Mesothelial cell of epicardium (in vitro differentiated cells): ENCODE measurements at regions not wholly inside any gene's neighbourhood (a gene's known extent, or its start where the extent isn't known, plus 50 kb on each side); places are given as distances from the start of the nearest gene placed in this dataset.

Experiments used
- DNase-seq, 2 experiments: peaks; one replicate each; pipeline ENCODE4 v3.0.0; 2021; ENCODE audit warnings: low spot score in 2 of 2; ENCODE audit not compliant: unreplicated experiment in 2 of 2
- H3K27ac Mint-ChIP-seq: 2 replicates; pipeline ENCODE4 v1.8.0; 2021; ENCODE audit warnings: mixed read lengths
- H3K27me3 Mint-ChIP-seq: 2 replicates; pipeline ENCODE4 v1.8.0; 2021; ENCODE audit warnings: low read depth, mixed read lengths
- H3K36me3 Mint-ChIP-seq: 2 replicates; pipeline ENCODE4 v1.8.0; 2021; ENCODE audit warnings: mixed read lengths
- H3K4me1 Mint-ChIP-seq: 2 replicates; pipeline ENCODE4 v1.8.0; 2021; ENCODE audit warnings: mixed read lengths
- H3K4me3 Mint-ChIP-seq: 2 replicates; pipeline ENCODE4 v1.8.0; 2021; ENCODE audit warnings: mild to moderate bottlenecking, moderate library complexity, mixed read lengths
- H3K9me3 Mint-ChIP-seq: 2 replicates; pipeline ENCODE4 v1.8.0; 2021; ENCODE audit warnings: mixed read lengths
- TF ChIP-seq, protein P1 (sequence below): fragments of 200-600 bp; sonication (generic); IDR thresholded peaks from one replicate; pipeline ENCODE4 v1.5.0; 2021; ENCODE audit warnings: antibody characterized with exemption; ENCODE audit not compliant: unreplicated experiment

DNA sequence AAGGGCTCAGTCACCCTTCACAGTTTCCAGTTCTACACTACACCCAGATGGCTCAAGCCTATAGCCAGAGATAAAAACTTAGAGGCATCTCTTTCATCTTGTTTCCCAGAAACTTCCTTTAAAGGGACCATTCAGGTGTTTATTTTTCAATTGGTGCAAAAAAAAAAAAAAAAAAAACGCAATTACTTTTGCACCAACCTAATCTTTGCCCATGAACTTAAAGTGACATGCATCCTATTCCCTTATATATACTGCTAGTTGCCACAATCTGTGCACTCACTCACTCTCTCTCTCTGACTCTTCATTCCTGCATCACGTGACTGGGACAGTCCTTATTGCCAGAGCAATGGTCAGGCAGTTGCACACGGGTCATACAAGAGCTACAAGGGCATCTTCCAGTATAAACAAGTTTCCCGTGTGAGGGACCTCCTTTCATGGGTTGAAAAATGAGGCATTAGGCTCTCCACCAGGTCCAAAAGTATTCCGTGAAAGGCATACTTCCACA, 789.4 kb downstream of the EPHA4 start:
- DNase-seq = no peak
- Mint-ChIP-seq H3K27me3 (peaks cover 5% of the 10 kb centered on the region), H3K36me3 (no peaks in the 10 kb centered on the region), H3K9me3 (peaks cover 5% of the 10 kb centered on the region), H3K4me3 (no peak overlapping the region), H3K4me1 (peaks cover 5% of the 10 kb centered on the region), H3K27ac (no peak overlapping the region)
- TF ChIP-seq, protein P1, sequence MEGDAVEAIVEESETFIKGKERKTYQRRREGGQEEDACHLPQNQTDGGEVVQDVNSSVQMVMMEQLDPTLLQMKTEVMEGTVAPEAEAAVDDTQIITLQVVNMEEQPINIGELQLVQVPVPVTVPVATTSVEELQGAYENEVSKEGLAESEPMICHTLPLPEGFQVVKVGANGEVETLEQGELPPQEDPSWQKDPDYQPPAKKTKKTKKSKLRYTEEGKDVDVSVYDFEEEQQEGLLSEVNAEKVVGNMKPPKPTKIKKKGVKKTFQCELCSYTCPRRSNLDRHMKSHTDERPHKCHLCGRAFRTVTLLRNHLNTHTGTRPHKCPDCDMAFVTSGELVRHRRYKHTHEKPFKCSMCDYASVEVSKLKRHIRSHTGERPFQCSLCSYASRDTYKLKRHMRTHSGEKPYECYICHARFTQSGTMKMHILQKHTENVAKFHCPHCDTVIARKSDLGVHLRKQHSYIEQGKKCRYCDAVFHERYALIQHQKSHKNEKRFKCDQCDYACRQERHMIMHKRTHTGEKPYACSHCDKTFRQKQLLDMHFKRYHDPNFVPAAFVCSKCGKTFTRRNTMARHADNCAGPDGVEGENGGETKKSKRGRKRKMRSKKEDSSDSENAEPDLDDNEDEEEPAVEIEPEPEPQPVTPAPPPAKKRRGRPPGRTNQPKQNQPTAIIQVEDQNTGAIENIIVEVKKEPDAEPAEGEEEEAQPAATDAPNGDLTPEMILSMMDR = no peak

DNA sequence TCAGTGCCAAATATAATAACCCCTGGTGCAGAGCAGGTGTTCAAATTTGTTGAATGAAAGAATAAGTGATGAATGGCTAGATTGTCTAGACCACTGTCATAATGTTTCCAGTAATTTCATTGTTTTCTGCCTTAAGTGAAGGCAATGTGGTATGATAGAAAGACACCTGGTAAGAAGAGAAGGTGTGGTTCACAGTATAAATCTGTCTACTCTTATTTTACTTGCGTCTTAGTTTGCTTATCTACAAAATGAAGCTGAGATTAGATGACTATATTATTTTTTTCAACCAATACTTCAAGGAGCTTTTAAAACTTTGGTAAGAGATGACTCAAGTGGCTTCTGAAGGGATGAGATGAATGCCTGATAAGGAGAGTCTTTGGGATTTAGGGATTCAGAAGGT, 788.4 kb downstream of the EPHA4 start:
- Mint-ChIP-seq H3K27ac (no peak overlapping the region), H3K27me3 (no peaks in the 10 kb centered on the region), H3K4me3 (no peak overlapping the region), H3K9me3 (peaks cover 5% of the 10 kb centered on the region), H3K4me1 (peaks cover 5% of the 10 kb centered on the region), H3K36me3 (no peaks in the 10 kb centered on the region)
- TF ChIP-seq, protein P1 = no peak
- DNase-seq = no peak

DNA sequence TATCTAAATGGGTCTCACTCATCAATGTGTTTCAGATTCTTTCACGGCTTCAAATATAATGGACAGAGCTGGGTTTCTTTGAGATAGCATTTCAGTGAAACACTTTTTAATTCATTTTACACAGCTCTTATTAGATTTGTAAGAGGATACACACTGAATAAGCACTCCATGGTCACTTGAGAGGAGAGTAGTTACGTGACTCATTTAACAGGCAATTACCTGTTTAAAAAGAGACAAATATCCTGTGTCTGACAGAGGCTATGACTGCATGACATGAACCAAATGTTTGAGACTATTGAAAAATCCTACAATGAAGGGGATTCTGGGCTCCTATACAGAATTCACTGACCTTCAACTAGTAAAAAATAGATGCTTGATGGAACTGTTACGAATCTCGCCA, 786.9 kb downstream of the EPHA4 start:
- DNase-seq = no peak
- TF ChIP-seq, protein P1 = no peak
- Mint-ChIP-seq H3K4me1 (peaks cover 2% of the 10 kb centered on the region), H3K27me3 (no peaks in the 10 kb centered on the region), H3K9me3 (peaks cover 8% of the 10 kb centered on the region), H3K27ac (no peak overlapping the region), H3K36me3 (no peaks in the 10 kb centered on the region), H3K4me3 (no peak overlapping the region)

DNA sequence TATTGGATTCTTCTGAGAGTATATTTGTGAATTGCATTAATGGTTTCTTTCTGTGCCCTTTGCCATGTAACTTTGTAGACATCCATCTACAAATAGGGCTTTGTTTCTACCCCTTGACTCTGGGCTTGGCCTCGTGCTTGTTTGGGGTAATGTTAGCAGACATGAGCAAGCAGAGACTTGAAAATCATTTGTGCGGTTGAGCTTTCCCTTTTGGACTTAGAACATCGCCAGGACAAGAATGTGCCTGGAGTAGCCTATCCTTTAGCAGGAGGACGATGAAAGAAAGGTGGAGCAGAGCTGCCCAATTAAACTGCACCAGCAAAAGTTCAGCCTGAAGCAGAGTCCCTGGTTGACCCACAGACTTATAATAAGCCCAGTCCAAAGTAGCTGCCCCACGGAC, 785.9 kb downstream of the EPHA4 start:
- Mint-ChIP-seq H3K4me3 (no peak overlapping the region), H3K9me3 (peaks cover 8% of the 10 kb centered on the region), H3K36me3 (no peaks in the 10 kb centered on the region), H3K27me3 (no peaks in the 10 kb centered on the region), H3K4me1 (no peaks in the 10 kb centered on the region), H3K27ac (no peak overlapping the region)
- TF ChIP-seq, protein P1 = no peak
- no peak for DNase-seq

DNA sequence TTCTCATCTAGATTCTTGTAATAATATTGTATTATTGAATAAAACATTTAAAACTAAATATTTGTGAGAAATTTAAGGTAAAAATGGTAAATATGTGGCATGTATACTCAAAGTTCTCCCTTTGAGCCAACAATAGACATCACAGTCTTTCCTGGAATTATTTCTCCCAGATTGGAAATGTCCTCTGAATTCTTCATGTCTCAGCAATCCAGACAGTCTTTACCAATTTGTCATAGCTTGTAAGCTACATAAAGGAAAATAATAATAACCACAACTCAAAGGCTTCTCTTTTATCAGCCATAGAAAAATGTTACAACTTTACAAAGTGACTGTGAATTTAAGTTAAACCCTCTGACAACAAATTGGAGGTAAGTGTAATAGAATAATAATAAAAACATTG, 784.9 kb downstream of the EPHA4 start:
- Mint-ChIP-seq H3K4me1 (no peaks in the 10 kb centered on the region), H3K36me3 (no peaks in the 10 kb centered on the region), H3K27ac (no peak overlapping the region), H3K4me3 (no peak overlapping the region), H3K9me3 (peaks cover 8% of the 10 kb centered on the region), H3K27me3 (no peaks in the 10 kb centered on the region)
- DNase-seq = no peak
- TF ChIP-seq, protein P1 = no peak

DNA sequence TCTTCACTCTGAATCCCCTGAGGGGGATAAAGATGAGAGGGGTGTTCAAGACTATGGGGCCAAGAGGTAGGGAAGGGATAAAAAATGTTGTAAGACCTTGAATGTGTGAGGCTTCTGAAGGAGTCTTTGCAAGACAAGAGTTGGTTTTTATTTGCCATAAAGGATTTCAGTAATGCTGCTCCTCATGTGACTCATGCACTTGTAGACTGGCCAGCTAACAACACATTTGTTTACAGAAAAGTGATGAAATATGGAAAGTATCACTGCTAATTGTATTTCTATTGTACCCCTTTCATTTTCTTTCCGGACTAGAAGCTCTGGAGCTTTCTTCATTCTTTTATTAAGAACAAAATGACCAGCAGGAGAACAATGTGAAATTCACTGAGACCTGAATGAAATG, 782.1 kb downstream of the EPHA4 start:
- Mint-ChIP-seq H3K4me3 (no peak overlapping the region), H3K9me3 (peaks cover 15% of the 10 kb centered on the region), H3K4me1 (no peaks in the 10 kb centered on the region), H3K27me3 (no peaks in the 10 kb centered on the region), H3K36me3 (no peaks in the 10 kb centered on the region), H3K27ac (no peak overlapping the region)
- TF ChIP-seq, protein P1 = no peak
- DNase-seq = no peak
